ENCODE measurements at regions not wholly inside any gene's neighbourhood (a gene's known extent, or its start where the extent isn't known, plus 50 kb on each side); places are given as distances from the start of the nearest gene placed in this dataset.

GRCh38 chr5:54692631-54693030 lies 175.1 kb downstream of the SNX18 start:
- TF ChIP-seq SIN3A (IDR thresholded peaks at IDR 0.05; ENCODE audit: borderline replicate concordance, insufficient read depth, low read length) (no peak), POLR2AphosphoS5 (IDR thresholded peaks at IDR 0.05; ENCODE audit: low read depth, low read length) (no peak), TAF1 (IDR thresholded peaks at IDR 0.05; ENCODE audit: borderline replicate concordance, insufficient read depth, low read length) (no peak), REST (IDR thresholded peaks at IDR 0.05; ENCODE audit: insufficient read depth in 1 of 2, low read depth in 2 of 2, low read length in 2 of 2) (no peak), FOXP2 (optimal IDR thresholded peaks at IDR 0.05; ENCODE audit: borderline replicate concordance, extremely low read depth, extremely low read length, insufficient read depth) (no peak)

- TF ChIP-seq FOXP2 (optimal IDR thresholded peaks at IDR 0.05; ENCODE audit: borderline replicate concordance, extremely low read depth, extremely low read length, insufficient read depth) (no peak), SIN3A (IDR thresholded peaks at IDR 0.05; ENCODE audit: borderline replicate concordance, insufficient read depth, low read length) (no peak), TAF1 (IDR thresholded peaks at IDR 0.05; ENCODE audit: borderline replicate concordance, insufficient read depth, low read length) (no peak), REST (IDR thresholded peaks at IDR 0.05; ENCODE audit: insufficient read depth in 1 of 2, low read depth in 2 of 2, low read length in 2 of 2) (no peak), POLR2AphosphoS5 (IDR thresholded peaks at IDR 0.05; ENCODE audit: low read depth, low read length) (no peak)
Observed at GRCh38 chr5:54691656-54692055, 174.1 kb downstream of the SNX18 start.

- no peak for TF ChIP-seq SIN3A (IDR thresholded peaks at IDR 0.05; ENCODE audit: borderline replicate concordance, insufficient read depth, low read length)
- no peak for TF ChIP-seq POLR2AphosphoS5 (IDR thresholded peaks at IDR 0.05; ENCODE audit: low read depth, low read length)
- no peak for TF ChIP-seq FOXP2 (optimal IDR thresholded peaks at IDR 0.05; ENCODE audit: borderline replicate concordance, extremely low read depth, extremely low read length, insufficient read depth)
- no peak for TF ChIP-seq TAF1 (IDR thresholded peaks at IDR 0.05; ENCODE audit: borderline replicate concordance, insufficient read depth, low read length)
- no peak for TF ChIP-seq REST (IDR thresholded peaks at IDR 0.05; ENCODE audit: insufficient read depth in 1 of 2, low read depth in 2 of 2, low read length in 2 of 2)
Observed at GRCh38 chr5:54689411-54690251, 172.1 kb downstream of the SNX18 start.

- TF ChIP-seq REST (IDR thresholded peaks at IDR 0.05; ENCODE audit: insufficient read depth in 1 of 2, low read depth in 2 of 2, low read length in 2 of 2) (no peak), POLR2AphosphoS5 (IDR thresholded peaks at IDR 0.05; ENCODE audit: low read depth, low read length) (no peak), SIN3A (IDR thresholded peaks at IDR 0.05; ENCODE audit: borderline replicate concordance, insufficient read depth, low read length) (no peak), TAF1 (IDR thresholded peaks at IDR 0.05; ENCODE audit: borderline replicate concordance, insufficient read depth, low read length) (no peak), FOXP2 (optimal IDR thresholded peaks at IDR 0.05; ENCODE audit: borderline replicate concordance, extremely low read depth, extremely low read length, insufficient read depth) (no peak)
Observed at GRCh38 chr5:54680998-54681397, 163.4 kb downstream of the SNX18 start.

Data from PFSK-1 (cell line).